Neural crest cell (in vitro differentiated cells): ENCODE measurements at regions not wholly inside any gene's neighbourhood (a gene's known extent, or its start where the extent isn't known, plus 50 kb on each side); places are given as distances from the start of the nearest gene placed in this dataset.
"Not testable (repeated sequence)": the region's sequence is repeated elsewhere in the genome, so short reads cannot be mapped to it uniquely, and the experiment has no call there.

Source experiments
- DNase-seq: peaks from one replicate; pipeline ENCODE4 v3.0.0; 2021; ENCODE audit warnings: low read depth, mixed read lengths, low spot score
- H3K27ac Mint-ChIP-seq: one replicate; pipeline ENCODE4 v1.8.0; 2021; ENCODE audit warnings: mild to moderate bottlenecking, mixed read lengths; ENCODE audit not compliant: unreplicated experiment
- H3K27me3 Mint-ChIP-seq: 2 replicates; pipeline ENCODE4 v1.8.0; 2021; ENCODE audit warnings: low read depth, mild to moderate bottlenecking, mixed read lengths
- H3K36me3 Mint-ChIP-seq: 2 replicates; pipeline ENCODE4 v1.8.0; 2021; ENCODE audit warnings: low read depth, mild to moderate bottlenecking, mixed read lengths
- H3K4me1 Mint-ChIP-seq: 2 replicates; pipeline ENCODE4 v1.8.0; 2021; ENCODE audit warnings: mixed read lengths
- H3K4me3 Mint-ChIP-seq: one replicate; pipeline ENCODE4 v1.8.0; 2021; ENCODE audit warnings: mild to moderate bottlenecking, mixed read lengths
- H3K9me3 Mint-ChIP-seq: 2 replicates; pipeline ENCODE4 v1.8.0; 2021; ENCODE audit warnings: mixed read lengths
- TF ChIP-seq, protein P1 (sequence below): fragments of 200-600 bp; sonication (generic); conservative IDR thresholded peaks from 2 replicates; pipeline ENCODE4 v1.5.0; 2021; ENCODE audit warnings: antibody characterized with exemption, mild to moderate bottlenecking

DNA sequence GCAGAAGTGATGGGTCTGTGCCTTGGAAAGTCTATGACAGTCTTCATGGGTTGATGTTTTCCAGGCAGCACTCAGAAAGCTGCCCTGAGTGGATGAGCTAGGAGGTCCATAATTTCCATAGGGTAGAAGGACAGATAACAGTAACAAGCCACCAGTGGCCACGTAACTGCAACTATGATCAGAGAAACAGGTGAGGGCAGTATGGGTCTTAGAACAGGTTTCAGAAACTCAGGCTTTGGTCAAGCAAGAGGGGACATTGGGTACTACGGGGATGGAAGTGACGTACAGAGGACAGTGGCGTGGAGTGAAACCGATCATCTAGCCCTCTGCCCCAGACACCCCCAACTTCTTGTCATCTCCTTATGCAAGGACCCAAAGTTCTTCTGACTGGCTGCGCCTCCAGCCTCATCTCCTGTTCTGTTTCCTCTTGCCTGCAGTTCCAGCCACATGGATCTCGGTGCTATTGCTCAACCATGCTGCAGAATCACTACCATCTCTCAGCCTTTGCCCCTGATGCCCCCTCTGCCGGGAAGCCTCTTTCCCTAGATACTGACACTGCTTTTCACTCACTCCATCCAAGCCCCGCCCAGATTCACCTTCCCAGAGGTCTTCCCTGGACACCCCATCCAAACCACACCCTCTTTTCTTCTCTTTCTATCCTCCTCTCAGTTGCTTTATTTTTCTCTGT lies 123.4 kb downstream of the MFAP3L start:
- H3K4me1 Mint-ChIP-seq = no peaks in the 10 kb centered on the region
- no peaks in the 10 kb centered on the region for H3K9me3 Mint-ChIP-seq
- TF ChIP-seq, protein P1, sequence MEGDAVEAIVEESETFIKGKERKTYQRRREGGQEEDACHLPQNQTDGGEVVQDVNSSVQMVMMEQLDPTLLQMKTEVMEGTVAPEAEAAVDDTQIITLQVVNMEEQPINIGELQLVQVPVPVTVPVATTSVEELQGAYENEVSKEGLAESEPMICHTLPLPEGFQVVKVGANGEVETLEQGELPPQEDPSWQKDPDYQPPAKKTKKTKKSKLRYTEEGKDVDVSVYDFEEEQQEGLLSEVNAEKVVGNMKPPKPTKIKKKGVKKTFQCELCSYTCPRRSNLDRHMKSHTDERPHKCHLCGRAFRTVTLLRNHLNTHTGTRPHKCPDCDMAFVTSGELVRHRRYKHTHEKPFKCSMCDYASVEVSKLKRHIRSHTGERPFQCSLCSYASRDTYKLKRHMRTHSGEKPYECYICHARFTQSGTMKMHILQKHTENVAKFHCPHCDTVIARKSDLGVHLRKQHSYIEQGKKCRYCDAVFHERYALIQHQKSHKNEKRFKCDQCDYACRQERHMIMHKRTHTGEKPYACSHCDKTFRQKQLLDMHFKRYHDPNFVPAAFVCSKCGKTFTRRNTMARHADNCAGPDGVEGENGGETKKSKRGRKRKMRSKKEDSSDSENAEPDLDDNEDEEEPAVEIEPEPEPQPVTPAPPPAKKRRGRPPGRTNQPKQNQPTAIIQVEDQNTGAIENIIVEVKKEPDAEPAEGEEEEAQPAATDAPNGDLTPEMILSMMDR = no peak
- H3K27ac Mint-ChIP-seq = peak overlapping the region; percentile 9
- no peak for DNase-seq
- no peaks in the 10 kb centered on the region for H3K36me3 Mint-ChIP-seq
- no peak overlapping the region for H3K4me3 Mint-ChIP-seq
- no peaks in the 10 kb centered on the region for H3K27me3 Mint-ChIP-seq

DNA sequence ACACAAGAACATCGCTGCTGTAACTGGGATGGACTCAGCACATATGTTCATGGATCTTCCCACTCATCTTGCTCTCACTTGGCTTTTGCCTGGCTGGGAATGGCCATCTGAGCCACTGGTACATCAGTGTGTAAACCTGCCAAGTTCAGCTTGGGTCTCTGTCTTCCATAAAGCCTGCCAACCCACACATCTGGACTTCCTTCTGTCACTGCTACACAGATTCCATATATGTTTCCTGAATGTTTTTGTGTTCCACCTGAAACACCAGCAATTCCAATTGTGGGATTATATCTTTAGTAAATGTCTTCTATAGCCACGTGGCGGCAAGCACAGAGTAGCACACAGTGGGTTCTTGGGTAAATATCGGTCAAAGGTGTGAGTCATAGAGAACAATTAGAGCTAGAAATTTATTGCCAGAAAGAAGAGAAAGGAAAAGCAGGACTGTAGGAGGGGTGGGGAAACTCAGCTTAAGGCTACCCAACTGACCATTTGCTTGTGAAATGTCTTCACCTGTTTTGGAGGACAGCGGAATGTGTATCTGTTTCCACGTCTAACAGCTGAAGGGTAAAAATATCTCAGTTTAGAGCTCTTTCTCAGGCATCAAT lies 125.9 kb downstream of the MFAP3L start:
- TF ChIP-seq, protein P1 = no peak
- H3K9me3 Mint-ChIP-seq = no peaks in the 10 kb centered on the region
- H3K4me1 Mint-ChIP-seq = no peaks in the 10 kb centered on the region
- no peaks in the 10 kb centered on the region for H3K27me3 Mint-ChIP-seq
- no peak overlapping the region for H3K27ac Mint-ChIP-seq
- no peaks in the 10 kb centered on the region for H3K36me3 Mint-ChIP-seq
- no peak overlapping the region for H3K4me3 Mint-ChIP-seq
- no peak for DNase-seq

DNA sequence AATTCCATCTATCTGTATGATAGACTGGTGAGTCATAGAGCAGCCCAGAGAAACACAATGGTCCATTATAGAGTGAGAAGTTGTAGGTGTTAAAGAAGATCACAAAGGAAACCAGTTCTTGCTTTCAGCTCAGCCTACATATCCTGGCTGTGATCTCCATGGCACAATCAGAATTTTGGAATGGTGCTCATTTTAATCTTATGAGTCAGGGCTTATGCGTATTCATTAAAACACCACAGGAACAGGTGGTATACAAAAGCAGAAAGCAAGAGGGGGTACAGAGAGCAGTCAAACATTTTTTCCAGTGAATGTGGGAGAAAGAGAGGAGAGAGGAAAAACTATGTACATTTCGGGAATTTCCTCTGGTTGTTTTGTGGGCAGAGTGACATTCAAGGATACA lies 126.9 kb downstream of the MFAP3L start:
- no peaks in the 10 kb centered on the region for H3K4me1 Mint-ChIP-seq

DNA sequence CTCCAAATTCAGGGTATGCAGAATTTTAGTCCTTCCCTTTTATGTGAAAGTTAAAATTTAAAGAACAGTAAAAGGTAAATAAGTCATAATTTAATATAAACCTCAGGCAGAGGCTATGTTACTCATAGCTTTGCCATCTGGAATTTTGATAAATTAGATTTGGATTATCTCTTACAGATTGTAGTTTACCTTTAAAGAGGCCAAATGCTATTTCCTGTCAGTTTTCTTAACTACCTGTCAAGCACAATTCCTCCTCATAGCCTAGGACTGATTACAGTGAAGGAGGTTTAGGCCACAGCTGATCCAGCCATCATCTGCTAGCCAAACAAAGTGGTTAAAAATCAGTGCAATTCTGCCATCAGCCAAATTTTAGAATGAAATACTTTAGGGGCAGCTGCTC lies 128.1 kb downstream of the MFAP3L start:
- H3K9me3 Mint-ChIP-seq = no peaks in the 10 kb centered on the region
- H3K4me3 Mint-ChIP-seq = no peak overlapping the region
- DNase-seq = no peak
- TF ChIP-seq, protein P1 = no peak
- H3K27ac Mint-ChIP-seq = no peak overlapping the region
- no peaks in the 10 kb centered on the region for H3K27me3 Mint-ChIP-seq
- no peaks in the 10 kb centered on the region for H3K36me3 Mint-ChIP-seq
- H3K4me1 Mint-ChIP-seq = no peaks in the 10 kb centered on the region

More for the DNA sequence above, 126.9 kb downstream of the MFAP3L start:
- TF ChIP-seq, protein P1 = no peak
- Mint-ChIP-seq H3K4me3 (no peak overlapping the region), H3K9me3 (no peaks in the 10 kb centered on the region), H3K27ac (no peak overlapping the region), H3K36me3 (no peaks in the 10 kb centered on the region), H3K27me3 (no peaks in the 10 kb centered on the region)
- DNase-seq = no peak

DNA sequence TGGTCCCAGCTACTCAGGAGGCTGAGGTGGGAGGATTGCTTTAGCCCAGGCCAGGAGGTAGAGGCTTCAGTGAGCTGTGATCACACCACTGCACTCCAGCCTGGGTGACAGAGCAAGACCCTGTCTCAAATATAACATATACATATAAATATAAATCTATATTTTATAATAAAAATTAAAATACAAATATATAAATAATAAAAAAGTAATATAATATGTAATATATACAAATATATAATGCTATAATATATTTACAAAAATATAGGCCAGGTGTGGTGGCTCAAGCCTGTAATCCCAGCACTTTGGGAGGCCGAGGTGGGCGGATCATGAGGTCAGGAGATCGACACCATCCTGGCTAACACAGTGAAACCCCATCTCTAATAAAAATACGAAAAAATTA lies 131.4 kb downstream of the MFAP3L start:
- not testable (repeated sequence) for H3K4me3 Mint-ChIP-seq, H3K27me3 Mint-ChIP-seq, DNase-seq, H3K9me3 Mint-ChIP-seq, H3K4me1 Mint-ChIP-seq, H3K36me3 Mint-ChIP-seq, H3K27ac Mint-ChIP-seq

DNA sequence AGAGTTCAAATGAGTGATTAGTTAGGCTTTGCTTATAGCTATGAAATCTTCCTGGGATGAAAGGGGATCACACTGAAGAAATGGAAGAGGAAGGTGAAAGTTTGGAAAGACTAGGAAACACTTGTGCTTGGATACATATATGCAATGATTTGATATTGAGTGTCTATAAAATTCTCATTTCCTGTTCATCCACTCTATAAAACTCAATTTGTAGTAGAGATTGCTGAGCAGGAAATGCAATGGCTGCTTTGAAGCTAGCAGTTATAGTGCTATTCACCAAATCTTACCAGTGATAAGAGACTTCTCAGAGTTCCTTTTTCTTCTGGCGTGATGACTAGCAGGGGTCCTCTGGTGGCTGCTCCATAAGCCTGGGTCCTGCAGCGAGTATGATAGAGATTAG lies 128.1 kb upstream of the HPF1 start:
- H3K36me3 Mint-ChIP-seq = no peaks in the 10 kb centered on the region
- no peaks in the 10 kb centered on the region for H3K9me3 Mint-ChIP-seq
- DNase-seq = no peak
- H3K4me1 Mint-ChIP-seq = no peaks in the 10 kb centered on the region
- TF ChIP-seq, protein P1 = no peak
- no peak overlapping the region for H3K27ac Mint-ChIP-seq
- no peak overlapping the region for H3K4me3 Mint-ChIP-seq
- H3K27me3 Mint-ChIP-seq = no peaks in the 10 kb centered on the region
